ENCODE measurements at regions not wholly inside any gene's neighbourhood (a gene's known extent, or its start where the extent isn't known, plus 50 kb on each side); places are given as distances from the start of the nearest gene placed in this dataset.
"Not testable (repeated sequence)": the region's sequence is repeated elsewhere in the genome, so short reads cannot be mapped to it uniquely, and the experiment has no call there.

DNA sequence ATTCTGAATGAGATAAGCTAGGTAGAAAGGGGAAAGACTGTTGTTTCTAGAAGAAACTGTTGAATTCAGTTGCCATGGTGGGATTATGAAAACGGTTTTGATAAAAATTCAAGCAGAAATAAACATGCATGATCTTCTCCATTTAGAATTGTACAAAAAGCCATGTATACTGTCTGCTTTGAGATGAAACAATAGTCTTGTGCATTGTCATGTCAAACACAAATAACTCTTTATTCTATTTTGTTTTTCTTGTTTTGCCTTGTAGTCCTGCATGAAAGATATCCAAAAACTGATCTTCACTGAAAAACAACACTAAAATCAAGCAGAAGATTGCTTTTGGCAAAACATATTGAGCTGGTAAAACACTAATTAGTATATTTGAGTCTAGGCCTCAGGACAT lies 659.9 kb downstream of the LTN1 start:
- no peak for DNase-seq

DNA sequence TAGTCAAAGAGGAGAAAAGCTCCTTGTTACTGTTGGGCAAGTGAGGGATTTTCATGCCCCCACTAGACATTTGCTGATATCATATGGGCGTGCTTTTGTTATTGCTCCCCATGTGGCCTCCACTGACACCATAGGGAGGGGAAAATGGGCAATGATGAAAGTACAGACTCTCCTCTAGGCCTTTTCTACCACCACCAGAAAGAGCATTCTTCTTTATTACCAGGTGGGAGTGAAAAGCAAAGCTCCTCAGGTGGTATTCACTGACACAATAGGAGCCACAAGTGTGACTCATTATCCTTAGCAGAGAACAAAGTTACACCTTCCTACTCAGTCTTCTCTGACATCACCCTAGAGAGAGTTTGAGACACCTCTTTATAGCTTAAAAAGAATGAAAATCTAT lies 667.1 kb downstream of the LTN1 start:
- DNase-seq, result no peak

DNA sequence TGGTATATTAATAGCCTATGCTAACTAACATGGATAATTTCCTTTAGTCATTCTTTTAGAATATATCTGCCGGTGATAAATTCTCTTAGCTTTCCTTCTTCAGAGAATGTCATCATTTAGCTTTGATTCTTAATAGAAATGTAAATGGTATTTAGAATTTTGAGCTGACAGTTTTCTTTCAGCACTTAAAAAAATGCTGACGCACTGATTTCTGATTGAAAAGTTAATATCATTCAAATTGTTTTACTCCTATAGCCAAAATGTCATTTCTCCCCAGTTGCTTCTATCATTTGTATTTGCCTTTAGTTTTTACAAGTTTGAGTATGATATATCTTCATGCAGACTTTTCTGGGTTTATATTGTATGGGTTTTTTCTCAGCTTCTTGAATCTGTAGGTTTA lies 668.0 kb downstream of the LTN1 start:
- no peak for DNase-seq

DNA sequence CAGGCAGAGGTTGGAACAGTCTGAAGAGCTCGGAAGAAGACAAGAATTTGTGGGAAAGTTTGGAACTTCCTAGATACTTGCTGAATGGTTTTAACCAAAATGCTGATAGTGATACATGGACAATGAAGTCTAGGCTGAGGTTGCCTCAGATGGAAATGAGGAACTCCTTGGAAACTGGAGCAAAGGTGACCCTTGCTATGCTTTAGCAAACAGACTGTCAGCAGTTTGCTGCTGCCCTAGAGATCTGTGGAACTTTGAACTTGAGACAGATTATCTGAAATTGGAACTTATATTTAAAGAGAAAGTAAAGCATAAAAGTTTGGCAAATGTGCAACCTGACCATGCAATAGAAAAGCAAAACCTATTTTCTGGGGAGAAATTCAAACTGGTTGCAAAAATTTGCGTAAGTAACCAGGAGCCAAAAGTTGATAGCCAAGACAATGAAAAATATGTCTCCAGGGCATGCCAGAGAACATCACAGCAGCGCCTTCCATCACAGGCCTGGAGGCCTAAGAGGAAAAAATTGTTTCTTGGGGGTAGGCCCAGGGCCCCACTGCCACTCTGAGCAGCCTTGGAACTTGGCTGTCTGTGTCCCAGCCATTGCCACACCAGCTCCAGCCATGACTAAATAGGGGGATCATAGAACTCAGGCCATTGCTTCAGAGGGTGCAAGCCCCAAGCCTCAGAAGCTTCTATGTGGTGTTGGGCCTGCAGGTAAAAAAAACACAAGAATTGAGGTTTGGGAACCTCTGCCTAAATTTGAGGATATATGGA lies 675.3 kb downstream of the LTN1 start:
- DNase-seq, result no peak

DNA sequence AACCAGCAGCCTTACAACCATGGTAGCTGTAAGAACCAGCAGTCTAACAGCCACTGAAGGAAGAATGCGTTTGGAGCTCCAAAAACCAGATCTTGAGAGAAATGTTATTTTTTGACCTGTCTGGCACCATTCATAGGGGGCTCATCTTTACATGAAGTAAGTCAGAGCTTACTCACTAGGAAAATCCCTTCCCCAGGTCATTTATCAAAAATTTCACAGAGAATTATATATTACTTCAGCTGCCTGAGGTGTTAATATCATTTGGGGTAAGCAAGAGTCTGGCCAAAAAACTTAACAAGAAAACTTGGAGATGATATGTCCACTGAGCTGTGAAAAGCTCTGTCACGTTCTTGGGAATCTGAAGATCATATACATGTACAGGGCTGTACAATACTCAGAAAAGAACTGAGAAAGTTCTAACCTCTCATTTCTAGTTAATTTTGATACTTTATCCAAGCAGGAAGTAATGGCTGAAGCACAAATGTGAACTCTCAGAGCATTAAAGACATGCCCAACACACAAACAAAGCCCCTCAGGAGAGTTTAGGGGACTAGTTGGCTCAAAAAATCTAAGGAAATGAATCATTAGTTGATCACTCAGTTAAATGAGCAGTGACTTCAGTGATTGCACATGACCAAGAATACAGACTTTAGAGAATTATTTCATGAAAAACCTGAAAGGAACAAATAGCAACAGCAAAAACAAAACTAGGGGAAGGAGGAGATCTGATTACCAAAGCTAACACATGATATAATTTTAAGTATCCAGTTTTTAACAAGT lies 681.1 kb downstream of the LTN1 start:
- no peak for DNase-seq

DNA sequence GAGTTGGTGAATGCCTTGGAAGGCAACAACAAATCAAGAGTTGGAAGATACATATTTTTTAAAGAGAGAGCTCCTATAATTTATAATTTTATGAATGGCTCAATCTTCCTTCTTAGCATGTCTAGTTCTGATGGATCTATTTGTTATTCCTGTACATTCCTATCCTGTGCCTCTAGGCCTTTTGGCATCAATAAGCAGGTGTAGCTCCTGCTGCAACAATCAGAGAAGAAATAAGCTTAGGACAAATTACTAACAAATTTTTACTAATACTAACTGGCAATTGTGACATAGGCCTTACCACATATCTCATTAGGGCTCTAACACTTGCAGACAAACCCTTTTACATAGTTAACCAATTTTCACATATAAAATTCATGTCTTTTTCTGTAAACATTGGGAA lies 682.0 kb downstream of the LTN1 start:
- no peak for DNase-seq

DNA sequence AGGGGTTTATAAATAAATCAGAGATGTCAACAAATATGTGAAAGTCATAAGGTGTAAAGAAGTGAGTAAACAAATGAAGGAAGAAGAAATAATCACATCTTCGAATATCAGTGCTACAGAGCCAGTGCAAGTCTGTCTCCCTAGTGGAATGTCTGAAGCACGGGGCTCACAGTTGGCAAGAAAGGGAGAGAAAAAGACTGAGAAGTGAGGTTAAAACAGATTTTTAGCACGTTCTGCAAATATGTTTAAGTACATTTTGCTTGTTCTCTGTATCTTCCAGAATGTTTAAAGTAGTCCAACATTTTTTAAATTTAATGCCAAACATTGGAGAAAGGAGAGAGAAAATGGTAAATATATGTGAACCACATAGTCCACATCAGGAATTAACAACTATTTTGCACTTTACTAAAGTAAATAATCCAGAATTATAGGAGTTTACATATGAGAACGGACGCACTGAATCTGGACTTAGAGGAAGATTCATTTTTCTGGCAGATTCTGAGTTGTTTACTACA lies 682.4 kb downstream of the LTN1 start:
- no peak for DNase-seq

DNA sequence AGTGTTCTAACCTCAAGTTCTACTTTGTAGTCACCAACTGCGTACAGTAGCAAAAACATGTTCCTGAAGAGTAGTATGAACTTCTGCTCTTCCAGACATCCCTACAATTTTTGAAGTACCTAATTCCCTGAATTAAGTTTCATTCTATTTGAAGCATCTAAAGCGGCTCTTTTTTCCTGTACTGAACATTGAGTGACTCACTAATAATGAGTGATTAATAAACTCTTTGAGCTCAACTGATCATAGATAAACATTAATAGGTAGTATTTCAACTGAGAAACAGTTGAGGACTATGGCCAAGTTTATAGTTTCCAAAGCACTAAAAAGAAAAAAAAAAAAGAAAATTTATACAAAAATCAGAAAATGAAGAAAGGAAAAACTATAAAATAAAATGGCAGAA lies 683.1 kb downstream of the LTN1 start:
- no peak for DNase-seq

DNA sequence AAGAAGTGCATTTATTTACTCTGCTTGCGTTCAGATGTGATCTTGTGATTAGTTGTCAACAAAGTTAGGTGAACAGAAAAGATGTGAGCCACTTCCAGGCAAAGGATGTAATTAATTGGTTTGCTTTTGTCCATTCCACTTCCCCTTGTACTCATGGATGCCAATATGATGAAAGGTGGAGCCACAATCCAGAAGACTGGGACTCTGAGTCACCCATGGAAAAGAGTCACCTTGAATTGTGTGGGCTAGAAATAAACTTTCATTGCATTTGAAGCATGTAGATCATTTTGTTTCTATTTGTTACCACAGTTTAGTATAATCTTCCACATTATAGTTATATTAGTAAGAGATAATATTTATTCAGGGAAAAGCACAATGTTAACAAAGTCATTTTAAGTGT lies 684.2 kb downstream of the LTN1 start:
- no peak for DNase-seq

DNA sequence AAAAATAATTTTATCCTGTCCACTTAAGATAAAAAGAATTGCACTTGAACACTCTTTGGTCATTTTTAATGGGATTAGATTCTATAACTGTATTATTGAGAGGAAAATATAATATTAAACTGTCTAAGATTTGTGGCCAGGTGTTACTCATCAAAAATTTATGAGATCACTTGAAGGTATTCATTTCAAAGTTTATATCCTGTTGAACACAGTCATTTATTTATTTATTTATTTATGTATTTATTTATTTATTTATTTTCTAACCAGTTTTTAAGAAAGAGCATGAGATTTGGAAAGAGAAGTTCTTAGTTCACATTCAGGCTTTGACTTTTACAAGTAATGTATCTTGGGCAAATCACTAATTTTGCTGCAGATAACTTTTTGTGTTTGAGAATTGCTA lies 692.7 kb downstream of the LTN1 start:
- no peak for DNase-seq

DNA sequence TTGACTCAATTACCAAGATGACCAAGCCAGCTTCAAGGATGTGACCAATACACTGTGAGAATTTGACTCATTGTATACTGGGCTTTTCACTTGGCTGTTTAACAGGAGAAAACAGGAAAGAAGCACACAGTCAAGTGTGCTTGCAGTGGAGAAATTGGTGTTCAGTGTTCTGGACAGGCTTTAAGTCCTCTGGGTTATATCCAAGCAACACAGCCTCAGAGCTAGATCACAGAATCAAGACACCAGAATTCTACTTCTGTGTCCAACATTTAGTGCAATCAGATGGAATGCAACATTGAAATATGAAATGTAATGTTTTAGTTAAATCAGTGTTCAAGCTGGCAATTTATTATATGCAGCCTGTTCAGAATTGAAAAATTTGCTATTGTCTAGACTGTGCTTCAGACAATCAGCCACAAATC lies 694.4 kb downstream of the LTN1 start:
- no peak for DNase-seq

DNA sequence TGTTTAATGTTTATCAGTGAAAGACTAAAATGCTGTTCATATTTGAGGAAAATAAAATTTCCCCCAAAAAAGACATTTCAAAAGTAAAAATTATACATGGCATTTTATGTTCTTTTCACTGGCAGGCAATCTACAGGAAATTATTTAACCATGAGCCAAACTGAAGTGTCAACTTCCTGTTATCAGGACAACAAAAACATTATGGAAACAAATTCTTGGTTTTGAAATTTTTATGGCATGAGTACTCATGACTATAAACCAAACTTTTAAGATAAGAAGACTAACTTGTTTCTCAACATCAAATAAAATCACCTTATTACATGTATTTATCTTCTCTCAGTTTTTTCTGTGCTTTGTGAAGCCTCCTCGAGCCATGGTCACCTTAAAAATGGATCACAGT lies 698.6 kb downstream of the LTN1 start:
- DNase-seq, result no peak

DNA sequence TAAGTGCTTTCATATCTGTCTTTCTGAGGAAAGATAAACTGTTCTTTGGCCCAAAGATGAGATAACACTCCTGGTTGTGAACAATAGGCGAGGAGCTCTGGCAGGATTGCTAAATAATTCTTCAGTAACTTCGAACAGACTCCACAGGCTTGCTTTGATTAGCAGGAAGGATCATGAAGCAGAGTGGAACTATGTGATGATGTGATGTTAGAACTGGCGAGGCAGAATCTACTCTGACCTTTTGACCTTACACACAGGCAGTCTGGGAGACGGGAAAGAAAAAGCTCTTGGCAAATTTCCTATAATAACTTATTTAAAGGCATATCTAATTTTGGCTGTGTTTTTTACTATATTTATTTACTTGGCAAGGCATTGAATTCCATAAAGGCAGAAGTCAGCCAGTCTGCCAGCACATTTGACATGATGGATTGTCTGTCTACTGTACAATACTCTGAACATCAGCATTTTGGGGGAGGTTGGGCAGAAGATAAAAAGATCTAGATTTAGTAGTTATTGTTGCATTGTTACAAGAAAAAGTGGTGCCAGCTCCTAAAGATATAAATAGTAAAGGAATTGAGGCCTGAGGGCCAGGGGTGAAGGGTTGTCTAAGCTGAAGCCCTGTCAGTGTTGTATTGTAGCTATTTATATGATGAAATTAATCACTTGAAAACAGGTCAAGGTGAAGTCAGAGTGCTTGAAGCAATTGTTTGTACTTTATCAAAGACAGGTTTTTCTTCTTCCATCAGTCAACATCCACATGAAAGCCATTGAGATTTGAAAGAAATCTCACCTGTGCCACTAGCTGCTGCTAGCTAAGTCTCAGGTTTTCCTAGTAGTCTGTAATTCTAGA lies 708.8 kb downstream of the LTN1 start:
- no peak for DNase-seq

DNA sequence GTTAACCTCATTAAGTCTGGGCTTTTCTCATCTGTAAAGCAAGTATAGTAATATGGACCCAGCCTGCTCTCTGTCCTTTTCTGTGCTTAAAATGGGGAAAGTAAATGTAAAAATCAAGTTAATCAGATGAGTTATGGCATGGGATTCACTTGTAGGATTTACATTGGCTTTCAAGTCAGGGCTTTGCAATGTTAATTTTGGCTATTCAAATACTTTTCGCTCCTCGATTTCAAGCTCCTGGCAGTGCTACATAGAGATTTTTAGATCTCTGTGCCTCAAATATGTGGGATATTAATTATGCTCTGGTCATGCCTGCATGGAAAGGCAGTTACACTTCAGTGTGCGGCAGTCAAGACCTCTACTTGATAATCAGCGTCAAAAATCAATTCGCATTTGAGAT lies 709.8 kb downstream of the LTN1 start:
- DNase-seq, result no peak

DNA sequence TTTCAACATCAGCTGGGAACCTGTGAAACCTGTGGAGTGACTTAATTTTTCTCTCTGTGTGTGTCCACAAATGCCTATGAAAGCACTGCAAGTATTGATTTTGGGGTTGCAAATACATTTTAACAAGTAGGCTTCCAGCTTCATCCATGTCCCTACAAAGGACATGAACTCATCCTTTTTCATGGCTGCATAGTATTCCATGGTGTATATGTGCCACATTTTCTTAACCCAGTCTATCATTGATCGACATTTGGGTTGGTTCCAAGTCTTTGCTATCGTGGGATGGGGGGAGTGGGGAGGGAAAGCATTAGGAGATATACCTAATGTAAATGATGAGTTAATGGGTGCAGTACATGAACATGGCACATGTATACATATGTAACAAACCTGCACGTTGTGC lies 711.3 kb downstream of the LTN1 start:
- not testable (repeated sequence) for DNase-seq

DNA sequence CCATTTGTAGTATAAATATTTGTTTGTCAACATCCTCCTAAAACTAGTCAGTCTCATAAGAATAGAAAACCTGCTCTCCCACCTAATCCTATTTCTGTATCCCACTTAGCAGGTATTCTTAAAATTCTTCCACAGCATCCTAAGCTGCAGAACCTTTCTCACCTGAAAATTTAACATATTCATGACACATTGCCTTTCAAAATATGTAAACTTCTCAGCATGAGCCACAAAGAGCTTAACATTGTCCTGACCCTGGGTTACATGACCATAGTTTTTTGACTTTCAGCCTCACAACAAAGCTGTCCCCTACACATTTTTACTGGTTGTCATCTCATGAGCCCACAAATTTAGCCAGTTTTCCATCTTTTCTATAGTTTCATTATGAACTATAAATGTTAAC lies 712.1 kb downstream of the LTN1 start:
- no peak for DNase-seq

DNA sequence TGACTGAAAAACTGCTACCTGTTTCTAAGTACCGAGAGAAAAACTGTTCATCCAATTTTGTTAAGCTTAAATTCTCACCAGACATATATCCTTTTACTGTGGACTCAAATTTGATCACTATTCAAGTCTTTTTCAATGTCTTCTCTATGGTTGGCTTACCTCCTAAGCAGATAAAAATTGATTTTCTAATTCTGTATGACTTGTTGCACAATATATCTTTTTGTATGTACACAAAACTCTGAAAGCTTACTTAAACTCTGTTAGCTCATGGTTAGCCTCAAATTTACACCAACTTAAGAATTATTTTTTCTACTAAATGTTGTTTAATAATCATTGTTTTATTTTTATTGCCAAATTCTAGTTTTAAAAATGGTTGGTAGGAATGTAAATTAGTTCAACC lies 715.4 kb downstream of the LTN1 start:
- DNase-seq, result no peak

DNA sequence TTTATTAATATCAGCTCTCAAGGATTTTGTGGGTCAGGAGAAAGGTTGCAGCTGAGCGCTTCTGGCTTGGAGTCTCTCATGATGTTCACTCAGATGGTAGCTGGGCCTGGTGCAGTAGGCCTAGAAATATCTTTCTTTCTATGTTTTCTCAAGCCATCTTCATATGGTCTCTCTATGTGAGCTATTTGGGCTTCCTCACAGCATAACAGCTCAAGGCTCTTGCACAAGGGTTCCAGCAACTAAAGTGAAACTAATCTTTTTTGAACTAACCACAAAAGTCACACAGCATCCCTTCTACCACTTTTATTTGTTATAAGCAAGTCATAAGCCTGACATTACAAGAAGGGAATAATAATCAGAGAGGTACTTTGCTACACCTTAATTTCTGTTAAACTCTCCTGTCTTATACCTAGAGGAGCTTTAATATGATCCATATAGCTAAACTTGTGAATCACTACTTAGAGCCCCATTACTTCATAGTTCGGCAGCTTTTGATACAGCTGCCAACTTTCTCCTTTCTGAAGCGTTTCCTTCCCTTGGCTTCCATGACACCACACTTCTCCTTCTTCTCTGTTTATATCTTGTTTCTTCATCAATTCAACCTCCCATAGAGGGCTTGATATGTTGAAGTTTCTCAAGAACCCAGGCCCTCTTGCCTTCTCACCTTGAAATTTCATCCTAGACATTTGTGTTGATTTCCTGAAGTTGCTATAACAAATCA lies 720.2 kb downstream of the LTN1 start:
- peak; percentile 6 to 14 for DNase-seq

DNA sequence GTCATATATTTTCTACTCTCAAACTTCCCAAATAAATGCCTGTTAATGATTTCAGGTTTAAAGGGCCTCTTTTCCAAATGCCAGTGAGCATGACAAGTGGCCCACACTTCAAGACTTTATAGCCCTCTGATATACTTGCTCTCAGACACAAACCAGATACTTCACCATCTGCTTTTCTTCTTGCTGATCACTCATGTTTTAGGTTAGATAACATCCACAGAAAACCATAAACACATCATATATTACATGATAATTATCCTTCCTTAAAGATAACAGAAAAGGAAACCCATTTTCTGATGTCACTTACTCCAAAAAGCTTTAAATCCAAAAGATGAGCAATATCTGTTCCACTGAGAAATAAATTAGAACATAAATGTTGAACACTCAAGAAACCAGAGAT lies 723.5 kb downstream of the LTN1 start:
- DNase-seq, result no peak

DNA sequence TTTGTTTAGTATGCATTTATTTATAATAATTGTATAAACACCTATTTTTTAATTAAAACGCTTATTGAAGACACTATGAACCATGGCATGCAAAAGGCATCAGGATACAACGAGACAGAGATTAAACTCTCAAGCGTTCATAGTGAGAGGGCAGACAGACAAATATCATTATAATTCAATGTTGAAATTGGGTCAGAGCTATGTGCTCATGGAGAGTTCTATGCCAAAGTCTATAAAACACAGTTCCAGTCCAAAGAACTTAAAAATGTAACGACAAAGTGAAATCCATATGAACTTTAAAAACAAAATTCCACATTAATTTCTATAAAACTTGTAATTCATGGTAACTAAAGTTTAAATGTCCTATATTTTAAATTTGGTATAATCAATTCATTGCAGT lies 724.0 kb downstream of the LTN1 start:
- DNase-seq, result no peak

DNA sequence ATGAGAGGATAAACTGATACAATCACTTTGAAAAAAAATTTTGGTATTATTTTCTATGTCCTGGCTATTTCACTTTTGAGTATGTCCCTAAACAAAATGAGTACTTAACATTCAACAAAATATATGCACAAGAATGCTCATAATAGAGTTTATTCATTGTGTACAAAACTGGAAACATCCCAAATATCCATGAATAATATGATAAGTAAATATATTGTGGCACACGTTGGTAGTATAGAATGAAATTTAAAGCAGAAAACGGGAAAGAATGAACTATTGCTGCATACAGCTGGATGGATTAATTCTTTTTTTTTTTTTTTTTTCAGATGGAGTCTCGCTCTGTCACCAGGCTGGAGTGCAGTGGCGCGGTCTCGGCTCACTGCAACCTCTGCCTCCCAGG lies 725.2 kb downstream of the LTN1 start:
- DNase-seq, result no peak

DNA sequence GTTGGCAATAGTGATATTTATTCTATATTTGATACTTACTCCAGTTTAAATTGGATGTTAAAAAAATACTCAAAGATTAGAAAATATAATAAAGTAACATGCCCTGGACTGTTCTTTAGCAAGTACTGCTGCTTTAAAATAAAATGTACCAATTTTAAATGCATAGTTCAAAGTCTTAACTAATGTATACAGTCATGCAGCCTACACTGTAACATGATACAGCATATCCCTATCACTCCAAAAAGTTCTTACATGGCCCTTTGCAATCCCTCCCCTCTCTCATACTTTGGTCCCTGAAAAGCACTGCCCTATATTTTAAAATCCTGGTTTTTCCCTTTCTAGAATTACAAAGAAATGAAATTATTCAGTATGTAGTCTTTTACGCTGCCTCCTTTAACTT lies 726.6 kb downstream of the LTN1 start:
- DNase-seq, result no peak

DNA sequence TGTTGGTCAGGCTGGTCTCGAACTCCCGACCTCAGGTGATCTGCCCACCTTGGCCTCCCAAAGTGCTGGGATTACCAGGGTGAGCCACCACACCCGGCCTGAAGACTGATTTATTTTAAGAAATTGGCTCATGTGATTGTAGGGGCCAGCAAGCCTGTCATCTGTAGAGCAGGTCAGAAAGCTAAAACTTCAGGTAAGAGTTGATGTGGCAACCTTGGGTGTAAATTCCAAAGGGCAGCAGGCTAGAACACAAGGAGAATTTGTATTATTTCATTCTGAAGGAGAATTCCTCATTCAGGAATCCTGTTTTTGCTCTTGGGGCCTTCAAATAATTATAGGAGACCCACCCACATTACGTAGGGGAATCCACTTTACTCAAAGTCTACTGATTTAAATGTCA lies 728.7 kb downstream of the LTN1 start:
- DNase-seq, result no peak
